ENCODE measurements at regions not wholly inside any gene's neighbourhood (a gene's known extent, or its start where the extent isn't known, plus 50 kb on each side); places are given as distances from the start of the nearest gene placed in this dataset.

DNA sequence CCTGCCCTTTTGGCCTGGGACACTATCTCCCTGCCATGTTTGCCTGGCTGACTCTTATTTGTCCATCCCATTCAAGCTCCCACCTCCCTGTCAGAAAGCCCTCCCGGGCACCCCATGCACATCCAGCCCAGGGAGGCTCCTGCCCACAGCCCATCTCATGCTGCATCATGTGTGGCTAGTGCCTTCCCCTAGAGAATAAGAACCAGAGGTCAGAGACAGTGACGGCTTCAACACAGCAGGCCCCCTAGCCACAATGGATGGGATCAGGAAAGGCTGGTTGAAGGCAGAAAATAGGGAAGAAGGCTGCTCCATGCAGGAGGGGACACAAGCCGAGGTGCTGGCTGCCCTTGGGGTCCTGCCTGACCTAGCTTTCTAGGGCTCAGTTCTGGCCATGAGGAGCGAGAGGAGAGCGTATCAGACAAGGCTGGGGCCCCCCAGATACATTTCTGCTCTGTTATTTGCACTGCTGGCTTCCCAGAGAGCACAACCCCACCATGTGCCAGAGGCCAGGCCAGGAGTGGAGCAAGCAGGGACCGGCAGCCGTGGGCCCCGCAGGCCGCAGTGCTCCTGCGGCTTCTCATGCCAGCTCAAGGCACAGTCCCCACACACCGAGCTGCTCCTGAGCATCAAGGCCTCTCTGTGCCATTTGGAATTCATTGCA is 161.1 kb upstream of the ZMIZ1 start:
- Histone ChIP-seq H3K18ac (ENCODE audit: low read length) (no peak overlapping the region), H3K4me2 (ENCODE audit: low read length) (no peak overlapping the region), H3K56ac (ENCODE audit: low read length) (no peak overlapping the region), H2BK15ac (replicated peaks; ENCODE audit: low read depth) (no peak overlapping the region), H3K79me1 (ENCODE audit: low read length) (no peaks in the 10 kb centered on the region), H3K27ac (ENCODE audit: low read depth, low read length) (no peak overlapping the region), H3K27me3 (ENCODE audit: insufficient read depth, low read length, poor library complexity) (no peaks in the 10 kb centered on the region), H2BK5ac (ENCODE audit: low read length) (no peak overlapping the region), H2BK120ac (ENCODE audit: low read depth, low read length) (no peak overlapping the region), H3K4ac (ENCODE audit: low read depth, low read length) (no peak overlapping the region), H3K9ac (ENCODE audit: low read length) (no peak overlapping the region), H3K79me2 (ENCODE audit: control insufficient read depth, insufficient read depth, low read length) (no peaks in the 10 kb centered on the region), H3K36me3 (ENCODE audit: control insufficient read depth, insufficient read depth, low read length) (no peaks in the 10 kb centered on the region), H3K4me1 (ENCODE audit: control insufficient read depth, low read depth, low read length) (no peaks in the 10 kb centered on the region), H4K5ac (ENCODE audit: low read length) (no peak overlapping the region), H4K8ac (ENCODE audit: low read depth, low read length) (no peak overlapping the region), H2AK5ac (ENCODE audit: low read length) (no peak overlapping the region), H3K4me3 (ENCODE audit: low read length) (no peak overlapping the region), H3K23ac (ENCODE audit: low read length) (no peak overlapping the region)
- no peak for DNase-seq
- no CpG with 5 or more reads among the region's 11 CpGs for WGBS (ENCODE audit: extremely low coverage, insufficient coverage, low lambda C conversion rate)

DNA sequence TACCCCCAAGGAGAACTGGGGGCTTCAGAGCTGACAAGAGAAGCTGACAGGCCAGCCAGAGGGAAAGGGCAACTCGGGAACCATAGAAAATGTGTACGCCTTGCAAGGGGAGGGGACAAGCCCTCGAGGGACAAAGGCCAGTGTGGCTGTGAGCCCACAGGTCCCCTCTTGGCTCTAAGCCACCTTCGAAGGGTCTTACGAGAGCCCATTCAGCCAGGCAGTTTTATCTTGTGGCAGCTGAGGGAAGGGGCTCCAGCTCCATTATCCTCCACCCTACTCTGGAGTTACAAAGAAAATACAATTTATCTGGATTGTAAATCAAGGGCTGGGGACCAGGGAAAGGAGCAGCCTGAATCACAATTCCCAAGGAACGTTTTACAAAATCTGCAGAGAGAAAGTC is 159.5 kb upstream of the ZMIZ1 start:
- Histone ChIP-seq H4K5ac (ENCODE audit: low read length) (no peak overlapping the region), H3K4me1 (ENCODE audit: control insufficient read depth, low read depth, low read length) (no peaks in the 10 kb centered on the region), H3K79me1 (ENCODE audit: low read length) (no peaks in the 10 kb centered on the region), H3K4me2 (ENCODE audit: low read length) (no peak overlapping the region), H3K27me3 (ENCODE audit: insufficient read depth, low read length, poor library complexity) (no peaks in the 10 kb centered on the region), H3K4ac (ENCODE audit: low read depth, low read length) (no peak overlapping the region), H2BK5ac (ENCODE audit: low read length) (no peak overlapping the region), H3K18ac (ENCODE audit: low read length) (no peak overlapping the region), H2BK120ac (ENCODE audit: low read depth, low read length) (no peak overlapping the region), H3K27ac (ENCODE audit: low read depth, low read length) (no peak overlapping the region), H2BK15ac (replicated peaks; ENCODE audit: low read depth) (no peak overlapping the region), H3K56ac (ENCODE audit: low read length) (no peak overlapping the region), H3K36me3 (ENCODE audit: control insufficient read depth, insufficient read depth, low read length) (no peaks in the 10 kb centered on the region), H3K23ac (ENCODE audit: low read length) (no peak overlapping the region), H2AK5ac (ENCODE audit: low read length) (no peak overlapping the region), H4K8ac (ENCODE audit: low read depth, low read length) (no peak overlapping the region), H3K4me3 (ENCODE audit: low read length) (no peak overlapping the region), H3K9ac (ENCODE audit: low read length) (no peak overlapping the region), H3K79me2 (ENCODE audit: control insufficient read depth, insufficient read depth, low read length) (no peaks in the 10 kb centered on the region)
- WGBS (ENCODE audit: extremely low coverage, insufficient coverage, low lambda C conversion rate) = no CpG with 5 or more reads among the region's 6 CpGs
- no peak for DNase-seq

DNA sequence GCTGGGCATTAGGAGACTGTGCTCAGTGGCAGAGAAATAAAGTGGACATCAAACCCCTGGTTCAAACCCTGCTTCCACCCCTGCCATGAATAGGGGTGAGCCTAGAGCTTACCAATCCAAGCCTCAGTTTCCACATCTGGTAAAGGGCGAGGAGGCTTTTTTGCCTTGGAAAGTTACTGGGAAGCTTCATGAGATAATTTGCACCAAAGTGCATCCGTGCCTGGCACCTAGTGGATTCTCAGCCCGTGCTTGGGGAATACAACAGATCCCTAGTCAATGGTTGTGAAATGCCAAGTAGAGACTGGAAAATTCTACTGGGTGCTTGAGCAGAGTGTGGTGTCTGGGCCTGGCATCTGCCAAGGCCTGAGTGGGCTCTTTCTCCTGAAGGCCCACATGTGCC is 158.7 kb upstream of the ZMIZ1 start:
- no CpG with 5 or more reads among the region's 3 CpGs for WGBS (ENCODE audit: extremely low coverage, insufficient coverage, low lambda C conversion rate)
- no peak for DNase-seq

DNA sequence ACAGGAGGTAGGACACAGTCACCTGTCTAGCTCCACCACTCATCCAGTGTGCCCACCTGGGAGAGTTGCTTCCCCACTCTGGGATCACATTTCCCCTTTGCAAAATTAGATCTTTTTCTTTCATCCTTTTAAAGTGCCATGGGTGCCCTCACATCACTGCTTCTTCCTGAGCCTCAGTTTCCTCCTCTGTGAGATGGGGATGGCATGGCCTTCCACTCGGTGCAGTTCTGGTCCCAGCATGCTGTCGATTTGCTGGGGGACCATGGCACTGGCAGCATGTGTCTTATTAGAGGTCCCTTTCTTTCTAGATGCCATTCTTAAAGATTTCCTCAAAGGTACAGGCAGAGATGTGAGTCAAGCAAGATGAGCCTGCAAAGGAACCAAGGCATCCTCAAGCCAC is 158.3 kb upstream of the ZMIZ1 start:
- no peak for DNase-seq
- Histone ChIP-seq H2BK5ac (ENCODE audit: low read length) (no peak overlapping the region), H3K79me2 (ENCODE audit: control insufficient read depth, insufficient read depth, low read length) (no peaks in the 10 kb centered on the region), H3K4me1 (ENCODE audit: control insufficient read depth, low read depth, low read length) (peaks cover 2% of the 10 kb centered on the region), H2BK15ac (replicated peaks; ENCODE audit: low read depth) (no peak overlapping the region), H3K18ac (ENCODE audit: low read length) (no peak overlapping the region), H2BK120ac (ENCODE audit: low read depth, low read length) (no peak overlapping the region), H3K4me3 (ENCODE audit: low read length) (no peak overlapping the region), H4K5ac (ENCODE audit: low read length) (no peak overlapping the region), H3K36me3 (ENCODE audit: control insufficient read depth, insufficient read depth, low read length) (no peaks in the 10 kb centered on the region), H3K27ac (ENCODE audit: low read depth, low read length) (no peak overlapping the region), H3K4me2 (ENCODE audit: low read length) (no peak overlapping the region), H2AK5ac (ENCODE audit: low read length) (no peak overlapping the region), H3K56ac (ENCODE audit: low read length) (no peak overlapping the region), H4K8ac (ENCODE audit: low read depth, low read length) (no peak overlapping the region), H3K9ac (ENCODE audit: low read length) (no peak overlapping the region), H3K27me3 (ENCODE audit: insufficient read depth, low read length, poor library complexity) (no peaks in the 10 kb centered on the region), H3K79me1 (ENCODE audit: low read length) (no peaks in the 10 kb centered on the region), H3K4ac (ENCODE audit: low read depth, low read length) (no peak overlapping the region), H3K23ac (ENCODE audit: low read length) (no peak overlapping the region)
- no CpG with 5 or more reads among the region's 2 CpGs for WGBS (ENCODE audit: extremely low coverage, insufficient coverage, low lambda C conversion rate)

More for the DNA sequence above, 158.7 kb upstream of the ZMIZ1 start:
- Histone ChIP-seq H3K79me2 (ENCODE audit: control insufficient read depth, insufficient read depth, low read length) (no peaks in the 10 kb centered on the region), H4K5ac (ENCODE audit: low read length) (no peak overlapping the region), H3K56ac (ENCODE audit: low read length) (no peak overlapping the region), H3K18ac (ENCODE audit: low read length) (no peak overlapping the region), H3K9ac (ENCODE audit: low read length) (no peak overlapping the region), H3K4ac (ENCODE audit: low read depth, low read length) (no peak overlapping the region), H2BK120ac (ENCODE audit: low read depth, low read length) (no peak overlapping the region), H3K23ac (ENCODE audit: low read length) (no peak overlapping the region), H3K4me3 (ENCODE audit: low read length) (no peak overlapping the region), H3K27me3 (ENCODE audit: insufficient read depth, low read length, poor library complexity) (no peaks in the 10 kb centered on the region), H2BK5ac (ENCODE audit: low read length) (no peak overlapping the region), H3K4me2 (ENCODE audit: low read length) (no peak overlapping the region), H3K79me1 (ENCODE audit: low read length) (no peaks in the 10 kb centered on the region), H3K27ac (ENCODE audit: low read depth, low read length) (no peak overlapping the region), H2AK5ac (ENCODE audit: low read length) (no peak overlapping the region), H3K4me1 (ENCODE audit: control insufficient read depth, low read depth, low read length) (no peaks in the 10 kb centered on the region), H3K36me3 (ENCODE audit: control insufficient read depth, insufficient read depth, low read length) (no peaks in the 10 kb centered on the region), H4K8ac (ENCODE audit: low read depth, low read length) (no peak overlapping the region), H2BK15ac (replicated peaks; ENCODE audit: low read depth) (no peak overlapping the region)

DNA sequence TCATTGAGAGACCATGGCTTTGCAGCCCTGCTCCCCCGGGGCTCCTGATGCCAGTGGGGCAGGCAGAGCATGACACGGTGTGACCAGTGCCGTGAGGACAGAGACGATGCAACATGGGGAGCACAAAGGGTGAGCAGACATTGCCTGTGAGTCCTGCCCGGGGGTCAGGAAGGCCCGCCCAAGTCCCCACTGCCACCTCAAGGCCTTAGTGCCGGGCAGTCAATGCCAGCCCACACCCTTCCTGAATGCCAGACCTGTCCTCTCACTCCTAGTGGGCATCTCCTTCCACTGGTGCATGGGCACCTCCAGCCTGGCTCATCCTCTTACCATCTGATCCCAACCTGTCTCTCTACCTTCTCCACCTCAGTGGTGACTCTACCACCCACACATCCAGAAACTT is 157.9 kb upstream of the ZMIZ1 start:
- Histone ChIP-seq H3K79me2 (ENCODE audit: control insufficient read depth, insufficient read depth, low read length) (no peaks in the 10 kb centered on the region), H2BK120ac (ENCODE audit: low read depth, low read length) (no peak overlapping the region), H2BK15ac (replicated peaks; ENCODE audit: low read depth) (no peak overlapping the region), H3K9ac (ENCODE audit: low read length) (no peak overlapping the region), H3K4ac (ENCODE audit: low read depth, low read length) (no peak overlapping the region), H2AK5ac (ENCODE audit: low read length) (no peak overlapping the region), H3K4me1 (ENCODE audit: control insufficient read depth, low read depth, low read length) (peaks cover 2% of the 10 kb centered on the region), H3K27me3 (ENCODE audit: insufficient read depth, low read length, poor library complexity) (no peaks in the 10 kb centered on the region), H3K79me1 (ENCODE audit: low read length) (no peaks in the 10 kb centered on the region), H3K4me3 (ENCODE audit: low read length) (no peak overlapping the region), H3K36me3 (ENCODE audit: control insufficient read depth, insufficient read depth, low read length) (no peaks in the 10 kb centered on the region), H3K18ac (ENCODE audit: low read length) (no peak overlapping the region), H3K4me2 (ENCODE audit: low read length) (no peak overlapping the region), H2BK5ac (ENCODE audit: low read length) (no peak overlapping the region), H4K5ac (ENCODE audit: low read length) (no peak overlapping the region), H4K8ac (ENCODE audit: low read depth, low read length) (no peak overlapping the region), H3K23ac (ENCODE audit: low read length) (no peak overlapping the region), H3K27ac (ENCODE audit: low read depth, low read length) (no peak overlapping the region), H3K56ac (ENCODE audit: low read length) (no peak overlapping the region)
- WGBS (ENCODE audit: extremely low coverage, insufficient coverage, low lambda C conversion rate) = no CpG with 5 or more reads among the region's 7 CpGs
- DNase-seq = no peak

All from mesendoderm (in vitro differentiated cells).